DND-41 (cell line): ENCODE measurements at regions not wholly inside any gene's neighbourhood (a gene's known extent, or its start where the extent isn't known, plus 50 kb on each side); places are given as distances from the start of the nearest gene placed in this dataset.

Experiments used
- ATAC-seq: fragments of 200-7000 bp; cut with Tn5 transposase; 3 replicates; pipeline ENCODE4 v1.9.1; 2021; ENCODE audit warnings: low read depth; ENCODE audit not compliant: insufficient read depth
- DNase-seq: peaks from one replicate; pipeline ENCODE4 v3.0.0-alpha.2; 2020
- H2AFZ ChIP-seq: 2 replicates; pipeline ENCODE4 v1.6.0; 2012; ENCODE audit warnings: low read depth, low read length
- H3K27ac ChIP-seq: 2 replicates; pipeline ENCODE4 v1.5.1; 2012; ENCODE audit warnings: low read length, inconsistent platforms
- H3K27me3 ChIP-seq: fragments of 200-600 bp; sonication (generic); 2 replicates; pipeline ENCODE4 v1.6.0; 2012; ENCODE audit warnings: low read length, mild to moderate bottlenecking, inconsistent platforms; ENCODE audit not compliant: insufficient read depth, poor library complexity
- H3K36me3 ChIP-seq: 2 replicates; pipeline ENCODE4 v1.5.1; 2012; ENCODE audit warnings: low read length, inconsistent platforms; ENCODE audit not compliant: insufficient read depth
- H3K4me1 ChIP-seq: 2 replicates; pipeline ENCODE4 v1.5.1; 2012; ENCODE audit warnings: mild to moderate bottlenecking, low read length; ENCODE audit not compliant: insufficient read depth
- H3K4me2 ChIP-seq: 2 replicates; pipeline ENCODE4 v1.6.0; 2012; ENCODE audit warnings: mild to moderate bottlenecking, moderate library complexity, low read length, inconsistent platforms; ENCODE audit not compliant: insufficient read depth
- H3K4me3 ChIP-seq, 2 experiments: fragments of 200-600 bp in 1 of 2; shearing (Covaris generic) in 1 of 2; 2 replicates each; pipeline ENCODE4 v1.5.1; 2012 to 2016; ENCODE audit warnings: inconsistent platforms in 2 of 2, low read length in 2 of 2, mild to moderate bottlenecking in 2 of 2, low read depth in 1 of 2, moderate library complexity in 1 of 2
- H3K79me2 ChIP-seq: 2 replicates; pipeline ENCODE4 v1.6.0; 2012; ENCODE audit warnings: low read length, inconsistent platforms; ENCODE audit not compliant: insufficient read depth
- H3K9ac ChIP-seq: 2 replicates; pipeline ENCODE4 v1.6.0; 2012; ENCODE audit warnings: low read depth, mild to moderate bottlenecking, inconsistent platforms, low read length, moderate library complexity
- H3K9me3 ChIP-seq: 2 replicates; pipeline ENCODE4 v1.5.1; 2012; ENCODE audit warnings: low read length, moderate library complexity, mild to moderate bottlenecking, inconsistent platforms; ENCODE audit not compliant: insufficient read depth, severe bottlenecking
- H4K20me1 ChIP-seq: 2 replicates; pipeline ENCODE4 v1.6.0; 2012; ENCODE audit warnings: low read length; ENCODE audit not compliant: insufficient read depth
- CTCF ChIP-seq: IDR thresholded peaks from 2 replicates; pipeline ENCODE4 v1.5.1; 2012; ENCODE audit warnings: borderline replicate concordance, low read length, moderate library complexity, mild to moderate bottlenecking; ENCODE audit not compliant: poor library complexity, severe bottlenecking; ENCODE audit errors: extremely low read depth
- EZH2 ChIP-seq: IDR thresholded peaks from 3 replicates; pipeline ENCODE4 v1.6.1; 2012; ENCODE audit warnings: borderline replicate concordance, low read depth, mild to moderate bottlenecking, moderate library complexity, low read length, inconsistent platforms; ENCODE audit not compliant: severe bottlenecking

- no peaks in the 10 kb centered on the region for H3K36me3 ChIP-seq
- H3K9ac ChIP-seq, result no peak overlapping the region
- no peak overlapping the region for H3K4me2 ChIP-seq
- H3K27ac ChIP-seq, result no peak overlapping the region
- ATAC-seq (no peak), DNase-seq (no peak)
- H3K4me3 ChIP-seq, result no peak overlapping the region
- H3K4me1 ChIP-seq, result no peaks in the 10 kb centered on the region
- no peak for TF ChIP-seq CTCF
- no peaks in the 10 kb centered on the region for H3K9me3 ChIP-seq
- peaks cover 4% of the 10 kb centered on the region for H3K27me3 ChIP-seq
- no peaks in the 10 kb centered on the region for H3K79me2 ChIP-seq
- no peak overlapping the region for H2AFZ ChIP-seq
- no peaks in the 10 kb centered on the region for H4K20me1 ChIP-seq
Observed at GRCh38 chr3:130821806-130822205, 72.1 kb upstream of the ATP2C1 start.

DNA sequence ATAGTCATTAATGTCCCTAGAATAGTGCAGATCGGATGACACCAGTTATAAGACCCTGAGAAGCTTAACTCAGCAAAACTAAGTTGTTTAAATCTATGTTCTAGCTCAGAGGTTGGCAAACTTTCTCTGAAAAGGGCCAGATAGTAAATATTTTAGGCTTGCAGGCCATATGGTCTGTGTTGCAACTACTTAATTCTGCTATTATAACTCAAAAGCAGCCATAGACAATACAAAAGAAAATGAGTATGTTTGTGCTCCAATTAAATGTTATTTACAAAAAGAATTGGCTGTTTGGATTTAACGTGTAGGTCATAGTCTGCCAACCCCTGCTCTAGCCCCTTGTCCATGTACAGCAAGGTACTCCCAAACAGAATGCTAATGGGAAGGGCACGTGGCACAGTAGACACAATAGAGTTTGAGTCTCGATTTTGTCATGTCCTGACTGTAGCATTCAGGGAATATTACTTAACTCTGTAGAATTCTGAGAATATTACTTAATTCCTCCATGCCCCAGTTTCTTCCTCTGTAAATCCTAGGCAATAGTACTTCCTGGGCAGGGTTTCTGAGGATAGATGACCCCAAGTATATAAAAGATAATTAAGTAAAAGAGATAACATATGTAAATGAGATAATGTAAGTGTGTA lies 70.5 kb upstream of the ATP2C1 start:
- no peaks in the 10 kb centered on the region for H3K9me3 ChIP-seq
- peaks cover 9% of the 10 kb centered on the region for H3K27me3 ChIP-seq
- no peaks in the 10 kb centered on the region for H4K20me1 ChIP-seq
- no peaks in the 10 kb centered on the region for H3K36me3 ChIP-seq
- no peak overlapping the region for H3K4me3 ChIP-seq
- H3K9ac ChIP-seq, result no peak overlapping the region
- H3K27ac ChIP-seq, result no peak overlapping the region
- no peaks in the 10 kb centered on the region for H3K4me1 ChIP-seq
- no peaks in the 10 kb centered on the region for H3K79me2 ChIP-seq
- TF ChIP-seq EZH2, result no peak
- TF ChIP-seq CTCF, result no peak
- no peak overlapping the region for H3K4me2 ChIP-seq
- H2AFZ ChIP-seq, result no peak overlapping the region
- DNase-seq, result no peak
- no peak for ATAC-seq

DNA sequence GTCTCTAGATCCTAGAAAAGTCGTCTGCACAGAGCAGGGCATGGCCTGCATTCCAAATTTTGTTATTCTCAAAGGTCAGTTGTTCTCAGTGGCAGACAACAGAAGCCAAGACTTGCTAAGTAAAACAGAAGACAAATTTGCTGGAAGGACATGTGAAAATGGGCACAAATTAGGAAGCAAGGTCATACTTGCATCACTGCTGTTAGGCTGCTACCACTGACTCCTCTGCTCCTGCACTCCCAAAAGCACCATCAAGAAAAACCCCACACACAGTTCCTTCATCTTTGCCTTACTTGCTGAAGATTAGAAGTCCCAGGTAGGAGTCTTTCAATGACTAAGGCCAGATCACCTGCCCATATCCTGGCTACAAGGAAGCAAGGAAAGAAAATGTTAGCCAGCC lies 69.9 kb upstream of the ATP2C1 start:
- Histone ChIP-seq H3K79me2 (no peaks in the 10 kb centered on the region), H2AFZ (no peak overlapping the region), H3K27ac (no peak overlapping the region), H4K20me1 (no peaks in the 10 kb centered on the region), H3K9ac (no peak overlapping the region), H3K4me1 (no peaks in the 10 kb centered on the region), H3K27me3 (peaks cover 10% of the 10 kb centered on the region), H3K36me3 (no peaks in the 10 kb centered on the region), H3K4me3 (no peak overlapping the region), H3K9me3 (no peaks in the 10 kb centered on the region), H3K4me2 (no peak overlapping the region)
- DNase-seq (no peak), ATAC-seq (no peak)
- TF ChIP-seq EZH2 (no peak), CTCF (no peak)

DNA sequence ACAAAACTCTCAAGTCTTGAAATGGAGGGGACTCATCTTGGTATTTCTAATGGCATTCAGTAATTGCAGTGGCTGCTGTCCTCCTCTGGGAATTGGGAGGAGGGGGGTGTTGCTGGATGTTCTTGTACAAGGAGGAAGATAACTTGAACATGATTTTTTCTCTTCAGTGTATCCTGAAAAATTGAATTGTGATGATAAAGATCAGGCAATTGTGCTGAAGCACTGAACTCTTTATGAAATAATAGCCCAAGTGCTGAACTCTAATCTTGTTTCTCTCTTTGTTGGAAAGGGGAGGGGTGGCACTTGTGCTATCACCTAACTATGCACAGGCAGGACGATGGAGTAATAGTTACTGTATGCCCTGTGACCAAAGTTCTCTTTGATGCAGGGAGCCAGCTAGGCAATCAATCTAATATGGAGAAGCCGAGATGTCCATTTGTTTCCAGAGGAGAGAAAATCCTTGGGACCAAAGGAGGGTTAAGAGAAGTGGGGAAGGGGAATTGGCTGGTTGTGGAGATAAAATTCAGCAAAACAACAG lies 68.1 kb upstream of the ATP2C1 start:
- Histone ChIP-seq H3K27ac (no peak overlapping the region), H3K4me2 (no peak overlapping the region), H3K79me2 (no peaks in the 10 kb centered on the region), H4K20me1 (no peaks in the 10 kb centered on the region), H3K4me3 (no peak overlapping the region), H3K4me1 (no peaks in the 10 kb centered on the region), H3K9ac (no peak overlapping the region), H3K27me3 (peaks cover 8% of the 10 kb centered on the region), H2AFZ (no peak overlapping the region), H3K9me3 (no peaks in the 10 kb centered on the region), H3K36me3 (no peaks in the 10 kb centered on the region)
- ATAC-seq (no peak), DNase-seq (no peak)
- no peak for TF ChIP-seq CTCF
